ENCODE measurements at regions not wholly inside any gene's neighbourhood (a gene's known extent, or its start where the extent isn't known, plus 50 kb on each side); places are given as distances from the start of the nearest gene placed in this dataset.
"Not testable (repeated sequence)": the region's sequence is repeated elsewhere in the genome, so short reads cannot be mapped to it uniquely, and the experiment has no call there.

DNA sequence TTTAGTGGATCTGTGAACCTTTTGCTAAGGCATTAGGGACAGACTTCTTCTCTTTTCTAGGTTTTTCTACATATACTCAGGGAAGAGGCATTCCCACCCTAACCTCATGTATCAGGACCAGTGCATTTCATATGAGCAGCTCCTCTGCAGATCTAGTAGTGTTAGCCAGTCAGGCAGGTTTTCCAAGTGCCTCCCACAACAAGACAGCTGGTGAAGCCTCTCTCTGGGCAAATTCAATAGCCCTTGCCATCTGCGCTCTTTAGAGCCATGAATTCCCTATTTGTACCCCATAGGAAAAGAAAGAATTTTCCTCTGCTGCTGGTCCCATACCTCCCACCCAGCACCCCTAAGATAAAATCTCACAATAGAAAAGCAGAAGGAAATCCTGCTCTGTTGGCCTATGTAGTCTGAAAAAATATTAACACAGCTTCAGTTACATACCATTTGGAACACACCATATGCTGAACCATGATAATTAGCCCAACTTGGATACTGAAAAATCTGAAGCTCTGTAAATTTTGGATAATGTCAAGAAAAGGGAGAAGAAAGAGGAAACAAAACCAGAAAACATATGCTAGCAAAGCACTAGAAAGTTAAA is 1354.6 kb upstream of the NRXN1 start:
- ATAC-seq, result no peak
- Mint-ChIP-seq H3K27ac (no peak overlapping the region), H3K4me3 (no peak overlapping the region), H3K27me3 (no peaks in the 10 kb centered on the region), H3K4me1 (ENCODE audit: low read depth in 2 of 2) (no peaks in the 10 kb centered on the region), H3K9me3 (peaks cover 19% of the 10 kb centered on the region), H3K36me3 (no peaks in the 10 kb centered on the region)
- DNase-seq (ENCODE audit: low spot score), result no peak

DNA sequence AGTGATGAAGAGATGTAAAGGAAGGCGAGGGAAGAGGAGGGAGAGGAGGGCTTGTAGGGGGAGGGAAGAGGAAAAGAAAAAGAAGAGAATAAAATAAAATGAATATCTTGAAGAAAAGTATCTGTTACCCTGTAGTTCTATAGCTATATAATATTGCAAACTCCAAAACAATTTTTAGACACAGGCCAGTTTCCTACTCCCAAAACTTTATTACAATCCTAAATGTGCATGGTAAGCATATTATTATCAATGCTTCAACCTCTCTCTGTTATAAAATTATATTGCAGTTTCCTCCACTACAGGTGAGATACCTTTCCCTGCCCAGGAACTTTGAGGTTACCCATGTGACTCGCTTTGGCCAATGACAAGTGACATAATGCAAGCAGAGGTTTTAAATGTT is 1351.6 kb upstream of the NRXN1 start:
- Mint-ChIP-seq H3K9me3 (peaks cover 24% of the 10 kb centered on the region), H3K27me3 (no peaks in the 10 kb centered on the region), H3K36me3 (no peaks in the 10 kb centered on the region), H3K4me1 (ENCODE audit: low read depth in 2 of 2) (no peaks in the 10 kb centered on the region), H3K4me3 (no peak overlapping the region), H3K27ac (no peak overlapping the region)
- no peak for DNase-seq (ENCODE audit: low spot score)
- no peak for ATAC-seq

DNA sequence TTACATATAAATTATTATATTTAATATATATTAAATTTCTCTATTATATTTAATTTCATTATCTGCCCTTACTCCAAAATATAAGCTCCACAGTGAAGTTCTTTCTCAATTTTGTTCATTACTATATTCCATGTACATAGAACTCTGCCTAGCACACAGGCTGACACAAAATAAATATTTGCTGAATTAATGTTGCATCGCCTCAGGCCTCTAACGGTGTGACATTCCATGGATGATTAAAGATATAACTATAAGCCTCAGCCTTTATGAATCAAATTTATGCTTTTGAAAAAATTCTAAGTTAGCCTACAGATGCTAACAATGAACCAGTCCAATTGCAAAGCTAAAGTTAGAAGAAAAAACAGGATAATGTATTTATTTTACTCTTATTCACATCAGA is 1337.2 kb upstream of the NRXN1 start:
- peaks cover 4% of the 10 kb centered on the region for H3K36me3 Mint-ChIP-seq
- no peak overlapping the region for H3K27ac Mint-ChIP-seq
- H3K9me3 Mint-ChIP-seq, result peaks cover 16% of the 10 kb centered on the region
- ATAC-seq (no peak), DNase-seq (ENCODE audit: low spot score) (no peak)
- no peaks in the 10 kb centered on the region for H3K4me1 Mint-ChIP-seq (ENCODE audit: low read depth in 2 of 2)
- H3K4me3 Mint-ChIP-seq, result no peak overlapping the region
- H3K27me3 Mint-ChIP-seq, result no peaks in the 10 kb centered on the region

DNA sequence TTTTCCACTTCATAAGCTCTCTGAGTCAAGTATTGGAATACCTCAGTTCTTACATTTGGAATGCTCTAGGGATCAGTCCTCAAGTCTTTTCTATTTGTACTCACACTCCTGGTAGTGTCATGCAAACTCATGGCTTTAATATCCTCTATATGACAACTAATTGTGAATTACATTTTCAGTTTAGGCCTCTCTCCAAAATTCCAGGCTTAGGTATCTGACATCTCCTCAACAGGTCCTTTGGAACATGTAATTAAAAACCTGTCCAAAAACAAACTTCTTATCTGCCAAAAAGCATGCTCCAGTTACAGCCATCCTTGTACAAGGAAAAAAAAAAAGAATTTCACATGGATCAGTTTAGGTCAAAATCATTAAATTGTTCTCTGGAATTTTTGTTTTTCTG is 1336.2 kb upstream of the NRXN1 start:
- no peaks in the 10 kb centered on the region for H3K27me3 Mint-ChIP-seq
- H3K9me3 Mint-ChIP-seq, result peaks cover 13% of the 10 kb centered on the region
- peaks cover 4% of the 10 kb centered on the region for H3K36me3 Mint-ChIP-seq
- DNase-seq (ENCODE audit: low spot score), result no peak
- no peaks in the 10 kb centered on the region for H3K4me1 Mint-ChIP-seq (ENCODE audit: low read depth in 2 of 2)
- no peak overlapping the region for H3K4me3 Mint-ChIP-seq
- no peak overlapping the region for H3K27ac Mint-ChIP-seq
- no peak for ATAC-seq

DNA sequence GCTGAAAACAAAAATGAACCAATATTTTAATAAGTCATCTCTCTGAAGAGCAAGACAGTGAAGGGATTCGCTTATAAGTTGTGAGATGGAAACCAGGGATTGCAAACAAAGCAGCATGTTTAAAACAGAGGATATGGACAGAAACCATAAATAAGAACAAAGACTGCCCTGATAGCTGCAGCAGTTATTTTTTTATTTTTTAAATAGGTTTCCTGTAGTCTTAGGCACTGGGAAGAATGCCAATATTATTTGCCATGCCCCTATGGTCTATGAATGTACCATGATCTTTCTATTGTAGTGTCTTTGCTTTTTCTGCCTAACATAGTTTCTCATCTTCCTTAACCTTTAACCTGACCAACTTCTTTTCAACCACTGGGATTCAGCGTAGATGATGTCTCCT is 1334.0 kb upstream of the NRXN1 start:
- Mint-ChIP-seq H3K9me3 (peaks cover 15% of the 10 kb centered on the region), H3K27me3 (no peaks in the 10 kb centered on the region)

DNA sequence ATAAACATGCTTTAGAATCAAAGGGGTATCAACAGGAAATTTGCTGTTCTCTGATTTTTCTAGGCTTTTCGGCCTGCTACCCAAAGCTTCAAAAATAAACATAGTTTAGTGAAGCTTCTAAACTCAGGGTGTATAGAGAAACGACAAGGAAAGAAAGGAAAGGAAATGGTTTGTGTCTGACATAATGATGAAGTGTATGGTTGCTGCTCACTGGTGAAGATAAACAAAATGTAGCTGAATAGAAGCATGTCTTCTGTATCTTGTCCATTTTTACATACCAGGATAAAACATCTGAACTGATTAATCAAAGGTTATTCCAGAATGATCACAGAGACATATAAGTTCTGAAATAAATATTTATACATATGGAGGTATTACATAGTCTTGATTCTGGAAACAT is 1324.6 kb upstream of the NRXN1 start:
- H3K27me3 Mint-ChIP-seq, result no peaks in the 10 kb centered on the region
- no peak overlapping the region for H3K4me3 Mint-ChIP-seq
- no peaks in the 10 kb centered on the region for H3K4me1 Mint-ChIP-seq (ENCODE audit: low read depth in 2 of 2)
- ATAC-seq (no peak), DNase-seq (ENCODE audit: low spot score) (no peak)
- peaks cover 6% of the 10 kb centered on the region for H3K36me3 Mint-ChIP-seq
- H3K9me3 Mint-ChIP-seq, result peaks cover 17% of the 10 kb centered on the region
- no peak overlapping the region for H3K27ac Mint-ChIP-seq

More for the DNA sequence above, 1334.0 kb upstream of the NRXN1 start:
- DNase-seq (ENCODE audit: low spot score) (no peak), ATAC-seq (no peak)
- H3K27ac Mint-ChIP-seq, result no peak overlapping the region
- peaks cover 4% of the 10 kb centered on the region for H3K36me3 Mint-ChIP-seq
- no peak overlapping the region for H3K4me3 Mint-ChIP-seq
- H3K4me1 Mint-ChIP-seq (ENCODE audit: low read depth in 2 of 2), result no peaks in the 10 kb centered on the region

DNA sequence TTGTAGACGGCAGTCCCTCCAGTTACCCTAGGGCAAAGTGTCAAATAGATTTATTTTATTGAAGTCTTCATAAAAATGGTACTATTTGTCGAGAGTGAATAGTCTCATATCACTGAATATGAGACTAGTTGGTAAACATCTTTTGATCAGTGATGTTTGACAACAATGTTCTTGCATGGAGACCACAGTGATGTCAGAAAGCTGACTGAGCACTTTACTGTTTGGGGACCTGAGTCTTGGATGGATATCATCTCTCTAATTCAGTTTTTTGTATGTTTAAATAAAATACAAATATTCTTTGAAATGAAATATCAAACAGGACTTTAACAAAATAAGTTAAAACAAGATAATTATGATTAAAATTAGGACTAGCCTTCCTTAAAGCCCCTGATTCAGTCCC is 1315.4 kb upstream of the NRXN1 start:
- no peaks in the 10 kb centered on the region for H3K27me3 Mint-ChIP-seq
- H3K27ac Mint-ChIP-seq, result no peak overlapping the region
- ATAC-seq (no peak), DNase-seq (ENCODE audit: low spot score) (no peak)
- peaks cover 25% of the 10 kb centered on the region for H3K9me3 Mint-ChIP-seq
- no peak overlapping the region for H3K4me3 Mint-ChIP-seq
- H3K36me3 Mint-ChIP-seq, result peaks cover 12% of the 10 kb centered on the region
- no peaks in the 10 kb centered on the region for H3K4me1 Mint-ChIP-seq (ENCODE audit: low read depth in 2 of 2)

DNA sequence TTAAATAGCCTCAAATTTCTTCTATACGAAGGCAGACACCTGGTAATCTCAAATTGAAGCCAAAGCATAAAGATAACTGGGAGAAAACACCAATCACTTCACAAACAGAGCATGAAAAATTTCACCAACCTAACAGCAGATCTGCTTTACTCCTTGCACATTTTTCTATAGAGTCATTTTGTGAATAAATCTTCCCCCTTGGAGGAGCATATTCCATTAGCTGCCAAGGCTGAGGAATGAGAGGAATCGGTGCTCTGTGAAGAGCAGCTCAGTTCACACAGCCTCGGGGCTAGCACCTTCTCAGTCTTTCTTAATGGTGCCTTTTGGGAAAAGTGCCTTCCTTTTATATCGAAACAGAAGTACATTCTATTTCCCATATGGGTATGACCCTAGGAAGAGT is 1313.7 kb upstream of the NRXN1 start:
- no peak for DNase-seq (ENCODE audit: low spot score)
- H3K27ac Mint-ChIP-seq, result no peak overlapping the region
- no peak for ATAC-seq
- H3K4me1 Mint-ChIP-seq (ENCODE audit: low read depth in 2 of 2), result no peaks in the 10 kb centered on the region
- no peak overlapping the region for H3K4me3 Mint-ChIP-seq
- H3K27me3 Mint-ChIP-seq, result no peaks in the 10 kb centered on the region
- H3K36me3 Mint-ChIP-seq, result peaks cover 12% of the 10 kb centered on the region
- H3K9me3 Mint-ChIP-seq, result peaks cover 26% of the 10 kb centered on the region

DNA sequence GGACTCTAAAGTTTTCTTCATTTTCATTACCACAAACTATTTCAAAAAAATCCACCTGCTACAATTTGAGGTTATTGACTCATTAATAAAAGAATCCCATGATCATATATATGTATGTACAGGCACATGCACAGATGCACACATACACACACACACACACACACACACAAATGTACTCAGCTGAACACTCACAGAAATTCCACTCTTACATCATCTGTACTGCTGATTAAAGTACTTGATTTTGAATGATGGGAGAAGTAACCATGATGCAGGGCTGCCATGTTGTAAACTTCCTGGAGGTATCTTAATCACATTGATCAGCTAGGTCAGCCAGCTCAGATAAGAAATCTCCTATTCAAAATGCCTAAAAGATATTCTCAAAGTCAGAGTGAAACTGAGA is 1313.2 kb upstream of the NRXN1 start:
- no peaks in the 10 kb centered on the region for H3K4me1 Mint-ChIP-seq (ENCODE audit: low read depth in 2 of 2)
- H3K9me3 Mint-ChIP-seq, result peaks cover 26% of the 10 kb centered on the region
- ATAC-seq, result no peak
- DNase-seq (ENCODE audit: low spot score), result no peak
- H3K27ac Mint-ChIP-seq, result no peak overlapping the region
- H3K36me3 Mint-ChIP-seq, result peaks cover 12% of the 10 kb centered on the region
- no peaks in the 10 kb centered on the region for H3K27me3 Mint-ChIP-seq
- no peak overlapping the region for H3K4me3 Mint-ChIP-seq

DNA sequence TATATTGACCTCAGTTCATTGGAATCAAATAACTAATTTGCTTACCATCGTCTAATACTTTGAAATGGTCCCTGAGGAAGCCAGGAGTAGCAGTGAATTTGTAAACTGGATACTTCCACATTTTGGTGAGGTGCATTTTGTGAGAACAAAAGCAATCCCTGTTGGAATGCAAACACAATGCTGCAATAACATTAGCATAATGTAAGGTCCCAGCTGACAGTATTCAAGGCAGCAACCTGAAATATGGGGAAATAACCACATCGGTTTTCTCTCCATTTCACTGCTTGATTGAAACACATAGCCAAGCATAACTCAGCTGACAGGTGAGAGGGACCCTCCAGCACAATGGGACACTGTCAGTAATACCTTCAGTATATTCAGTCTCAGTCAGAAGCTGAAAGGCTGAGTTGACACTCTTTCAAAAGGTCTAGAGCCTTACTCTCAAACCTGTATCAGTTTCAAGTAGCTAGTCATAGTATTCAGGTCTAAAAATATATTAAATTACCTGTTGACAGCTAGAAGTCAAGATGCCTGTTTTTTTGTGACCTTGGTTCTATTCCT is 1311.9 kb upstream of the NRXN1 start:
- Mint-ChIP-seq H3K27me3 (no peaks in the 10 kb centered on the region), H3K27ac (no peak overlapping the region), H3K36me3 (peaks cover 2% of the 10 kb centered on the region), H3K9me3 (peaks cover 19% of the 10 kb centered on the region), H3K4me3 (no peak overlapping the region), H3K4me1 (ENCODE audit: low read depth in 2 of 2) (no peaks in the 10 kb centered on the region)
- ATAC-seq, result no peak
- DNase-seq (ENCODE audit: low spot score), result no peak

DNA sequence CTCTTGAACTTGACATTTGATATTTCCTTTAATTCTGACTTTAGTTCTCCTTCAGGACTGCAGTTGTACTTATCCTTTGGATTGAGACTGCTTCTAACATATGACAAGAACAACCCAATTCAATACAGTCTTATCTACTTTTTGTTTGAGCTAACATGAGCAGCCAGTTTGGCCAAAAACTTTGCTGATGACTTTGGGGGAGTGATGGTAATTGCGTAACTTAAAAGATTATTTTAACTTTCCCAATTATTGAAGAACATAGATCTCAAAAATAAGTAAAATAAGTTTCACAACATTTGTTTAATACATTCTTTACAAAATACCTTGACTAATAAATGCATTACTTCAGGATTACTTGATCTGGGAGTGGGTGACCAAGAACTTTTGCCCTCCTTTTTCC is 1311.1 kb upstream of the NRXN1 start:
- H3K27ac Mint-ChIP-seq, result no peak overlapping the region

DNA sequence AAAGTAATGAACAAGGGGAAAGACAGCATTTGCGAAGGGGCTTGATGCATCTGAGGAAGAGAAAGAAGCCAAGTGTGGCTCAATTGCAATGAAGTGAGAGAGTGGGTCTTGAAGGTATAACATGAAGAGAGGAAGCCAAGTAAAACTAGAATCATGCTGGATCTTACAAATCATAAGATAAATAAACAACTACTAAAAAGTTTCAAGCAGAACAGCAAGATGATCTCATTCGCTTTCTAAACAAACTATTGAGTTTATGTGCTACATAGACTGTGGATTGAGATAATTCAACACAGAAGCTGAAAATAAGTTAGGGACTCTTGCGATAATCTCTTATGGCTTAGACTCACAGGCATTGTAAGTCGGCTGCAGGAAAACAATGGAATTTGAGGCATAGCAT is 1310.5 kb upstream of the NRXN1 start:
- no peaks in the 10 kb centered on the region for H3K27me3 Mint-ChIP-seq
- H3K9me3 Mint-ChIP-seq, result peaks cover 18% of the 10 kb centered on the region
- DNase-seq (ENCODE audit: low spot score), result no peak
- no peak for ATAC-seq
- no peak overlapping the region for H3K4me3 Mint-ChIP-seq
- H3K4me1 Mint-ChIP-seq (ENCODE audit: low read depth in 2 of 2), result no peaks in the 10 kb centered on the region
- no peak overlapping the region for H3K27ac Mint-ChIP-seq
- H3K36me3 Mint-ChIP-seq, result no peaks in the 10 kb centered on the region

More for the DNA sequence above, 1311.1 kb upstream of the NRXN1 start:
- Mint-ChIP-seq H3K9me3 (peaks cover 18% of the 10 kb centered on the region), H3K36me3 (no peaks in the 10 kb centered on the region), H3K27me3 (no peaks in the 10 kb centered on the region), H3K4me1 (ENCODE audit: low read depth in 2 of 2) (no peaks in the 10 kb centered on the region), H3K4me3 (no peak overlapping the region)
- no peak for DNase-seq (ENCODE audit: low spot score)
- no peak for ATAC-seq

DNA sequence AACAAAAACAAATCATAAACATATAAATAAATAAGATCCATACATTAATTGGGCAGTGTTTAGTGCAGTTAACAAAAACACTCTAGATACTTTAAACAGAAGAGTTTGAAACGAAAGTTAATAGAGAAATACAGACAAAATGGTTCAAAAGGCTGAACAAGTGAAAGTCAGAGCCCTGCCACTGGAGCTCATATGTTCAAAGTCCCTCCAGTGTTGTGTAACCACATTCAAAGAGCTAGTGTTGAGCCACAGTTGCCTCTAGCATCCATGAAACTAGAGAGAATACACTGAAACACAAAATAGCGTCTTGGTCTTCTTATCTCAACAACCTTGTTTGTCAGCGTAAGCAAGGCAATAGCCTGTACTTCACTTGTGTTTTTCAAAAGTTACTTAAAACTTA is 1309.8 kb upstream of the NRXN1 start:
- DNase-seq (ENCODE audit: low spot score) (no peak), ATAC-seq (no peak)
- H3K27ac Mint-ChIP-seq, result no peak overlapping the region
- peaks cover 18% of the 10 kb centered on the region for H3K9me3 Mint-ChIP-seq
- H3K27me3 Mint-ChIP-seq, result no peaks in the 10 kb centered on the region
- no peaks in the 10 kb centered on the region for H3K4me1 Mint-ChIP-seq (ENCODE audit: low read depth in 2 of 2)
- H3K4me3 Mint-ChIP-seq, result no peak overlapping the region
- H3K36me3 Mint-ChIP-seq, result no peaks in the 10 kb centered on the region

DNA sequence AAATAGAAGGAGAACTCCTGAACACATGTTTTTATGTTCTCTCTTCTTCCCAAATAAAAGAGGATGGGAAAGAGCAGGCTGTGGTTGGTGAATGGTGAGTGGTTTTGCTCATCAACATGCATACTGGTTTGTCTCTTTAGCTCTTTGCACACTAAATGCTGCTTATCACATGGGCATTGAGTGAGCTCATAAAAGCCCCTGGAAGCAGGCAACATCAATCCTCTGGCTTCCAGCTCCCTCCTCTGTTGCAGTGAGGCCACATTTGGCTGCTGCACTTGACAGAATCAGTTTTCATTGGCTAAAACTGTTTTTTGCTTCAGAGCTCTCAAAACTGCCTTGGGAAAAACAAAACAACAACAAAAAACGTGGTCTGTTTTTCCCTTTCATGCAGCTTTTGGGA is 1308.2 kb upstream of the NRXN1 start:
- H3K4me3 Mint-ChIP-seq, result no peak overlapping the region
- no peaks in the 10 kb centered on the region for H3K36me3 Mint-ChIP-seq
- ATAC-seq (no peak), DNase-seq (ENCODE audit: low spot score) (no peak)
- H3K27ac Mint-ChIP-seq, result no peak overlapping the region
- no peaks in the 10 kb centered on the region for H3K27me3 Mint-ChIP-seq
- H3K4me1 Mint-ChIP-seq (ENCODE audit: low read depth in 2 of 2), result no peaks in the 10 kb centered on the region
- H3K9me3 Mint-ChIP-seq, result peaks cover 11% of the 10 kb centered on the region

DNA sequence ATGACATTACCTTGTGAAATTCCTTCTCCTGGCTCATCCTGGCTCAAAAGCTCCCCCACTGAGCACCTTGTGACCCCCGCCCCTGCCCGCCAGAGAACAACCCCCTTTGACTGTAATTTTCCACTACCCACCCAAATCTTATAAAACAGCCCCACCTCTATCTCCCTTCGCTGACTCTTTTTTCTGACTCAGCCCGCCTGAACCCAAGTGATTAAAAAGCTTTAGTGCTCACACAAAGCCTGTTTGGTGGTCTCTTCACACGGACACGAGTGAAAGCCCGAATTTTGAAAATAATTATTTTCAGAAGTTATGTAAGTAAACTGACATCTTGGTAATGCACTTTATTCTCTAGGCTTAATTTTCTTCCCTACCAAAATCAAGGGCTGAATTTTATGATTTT is 1305.9 kb upstream of the NRXN1 start:
- not testable (repeated sequence) for H3K4me3 Mint-ChIP-seq; H3K27me3 Mint-ChIP-seq; ATAC-seq; H3K36me3 Mint-ChIP-seq; DNase-seq (ENCODE audit: low spot score); H3K4me1 Mint-ChIP-seq (ENCODE audit: low read depth in 2 of 2); H3K9me3 Mint-ChIP-seq; H3K27ac Mint-ChIP-seq

Measured in natural killer cell treated with Interleukin-12 subunit alpha and Interleukin-12 subunit beta and Interleukin-15 and Interleukin-18, amount 100 ng/mL, for 72 hours (primary cell).